ENCODE measurements at regions not wholly inside any gene's neighbourhood (a gene's known extent, or its start where the extent isn't known, plus 50 kb on each side); places are given as distances from the start of the nearest gene placed in this dataset.

DNA sequence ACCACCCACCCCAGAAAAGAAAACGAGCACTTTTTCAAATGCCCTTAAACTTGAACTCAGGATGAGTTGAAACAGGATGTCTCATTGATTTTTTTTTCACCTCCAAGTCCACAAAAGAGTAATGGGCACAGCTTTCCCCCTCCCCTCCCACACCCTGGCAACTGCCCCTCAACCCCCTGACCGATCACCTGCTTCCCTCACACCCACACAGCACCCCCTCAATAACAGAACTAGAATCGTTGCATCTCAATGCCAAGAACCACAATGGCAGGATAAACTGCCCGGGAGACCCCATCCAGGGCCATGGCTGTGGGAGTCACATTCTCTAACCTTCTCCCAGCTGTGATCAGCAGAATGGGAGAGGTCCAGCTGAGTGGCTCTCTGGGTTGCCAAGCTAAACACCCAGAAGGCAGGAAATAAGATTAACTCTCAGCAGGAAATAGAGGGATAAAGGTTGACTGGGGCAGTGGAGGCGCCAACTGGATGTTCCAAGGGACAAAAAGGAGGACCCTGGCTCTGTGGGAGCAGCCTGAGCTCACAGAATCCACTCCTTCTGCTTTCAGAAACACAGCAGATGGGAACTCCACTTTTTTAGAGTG is 128.0 kb upstream of the SDK2 start:
- Histone ChIP-seq H3K79me1 (replicated peaks; ENCODE audit: low read length, poor library complexity, severe bottlenecking) (no peaks in the 10 kb centered on the region), H2BK120ac (ENCODE audit: low read depth, low read length) (no peak overlapping the region), H2AFZ (ENCODE audit: low read depth, low read length) (no peak overlapping the region), H2BK5ac (ENCODE audit: low read depth, low read length, poor library complexity, severe bottlenecking) (no peak overlapping the region), H4K91ac (ENCODE audit: low read length) (no peak overlapping the region), H3K18ac (ENCODE audit: low read depth in 1 of 2, low read length in 2 of 2) (no peak overlapping the region), H2AK5ac (ENCODE audit: low read length, severe bottlenecking) (no peak overlapping the region), H3K27ac (ENCODE audit: low read length, poor library complexity, severe bottlenecking) (no peak overlapping the region), H3K4me2 (ENCODE audit: low read length, poor library complexity, severe bottlenecking) (no peak overlapping the region), H3K4ac (ENCODE audit: low read depth in 1 of 2, low read length in 2 of 2) (no peak overlapping the region), H2BK12ac (ENCODE audit: low read length in 2 of 2) (no peak overlapping the region), H3K9ac (ENCODE audit: low read length) (no peak overlapping the region), H3K4me1 (ENCODE audit: control insufficient read depth, insufficient read depth, low read depth, low read length) (peaks cover 1% of the 10 kb centered on the region), H3K9me3 (ENCODE audit: control insufficient read depth, low read length) (no peaks in the 10 kb centered on the region), H4K8ac (ENCODE audit: low read length) (no peak overlapping the region), H2BK15ac (ENCODE audit: low read depth, poor library complexity, severe bottlenecking) (no peak overlapping the region), H3K27me3 (ENCODE audit: control insufficient read depth in 1 of 2, insufficient read depth in 1 of 2, low read length in 2 of 2) (peaks cover 0 to 66% of the 10 kb centered on the region in 2 experiments), H3K14ac (ENCODE audit: low read length in 2 of 2) (no peak overlapping the region), H3K36me3 (ENCODE audit: control insufficient read depth in 1 of 2, insufficient read depth in 2 of 2, low read depth in 1 of 2, low read length in 2 of 2) (no peaks in the 10 kb centered on the region), H3K4me3 (ENCODE audit: insufficient read depth in 1 of 2, low read depth in 1 of 2, low read length in 2 of 2) (no peak overlapping the region), H3K23ac (ENCODE audit: low read length in 2 of 2) (no peak overlapping the region)
- 36% methylated on average over 5 of the region's 5 CpGs for WGBS
- DNase-seq = no peak

DNA sequence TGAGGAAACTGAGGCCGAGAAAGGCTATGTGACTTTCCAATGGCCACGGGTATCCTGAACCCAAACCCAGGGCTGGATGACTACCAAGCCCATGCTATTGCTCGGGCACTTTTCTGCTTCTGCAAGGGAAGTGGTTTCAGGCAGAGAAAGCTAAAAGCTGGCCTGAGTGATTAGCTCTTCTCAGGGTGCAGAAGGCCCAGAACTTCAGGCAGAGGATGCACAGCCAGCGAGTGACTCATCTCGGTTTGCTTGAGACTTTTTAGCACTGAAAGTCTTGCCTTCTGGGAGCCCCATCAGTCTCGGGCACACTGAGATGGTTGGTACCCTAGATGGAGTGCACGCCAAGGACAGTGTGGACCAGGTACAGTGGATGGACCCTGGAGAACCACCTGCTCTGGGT is 129.5 kb upstream of the SDK2 start:
- Histone ChIP-seq H3K9me3 (ENCODE audit: control insufficient read depth, low read length) (no peaks in the 10 kb centered on the region), H3K14ac (ENCODE audit: low read length in 2 of 2) (no peak overlapping the region), H3K4me2 (ENCODE audit: low read length, poor library complexity, severe bottlenecking) (no peak overlapping the region), H3K23ac (ENCODE audit: low read length in 2 of 2) (no peak overlapping the region), H3K27me3 (ENCODE audit: control insufficient read depth in 1 of 2, insufficient read depth in 1 of 2, low read length in 2 of 2) (peaks cover 0 to 60% of the 10 kb centered on the region in 2 experiments), H2BK120ac (ENCODE audit: low read depth, low read length) (no peak overlapping the region), H3K79me1 (replicated peaks; ENCODE audit: low read length, poor library complexity, severe bottlenecking) (no peaks in the 10 kb centered on the region), H2BK5ac (ENCODE audit: low read depth, low read length, poor library complexity, severe bottlenecking) (no peak overlapping the region), H2BK15ac (ENCODE audit: low read depth, poor library complexity, severe bottlenecking) (no peak overlapping the region), H3K4me3 (ENCODE audit: insufficient read depth in 1 of 2, low read depth in 1 of 2, low read length in 2 of 2) (no peak overlapping the region), H3K4ac (ENCODE audit: low read depth in 1 of 2, low read length in 2 of 2) (no peak overlapping the region), H3K9ac (ENCODE audit: low read length) (no peak overlapping the region), H2AK5ac (ENCODE audit: low read length, severe bottlenecking) (no peak overlapping the region), H3K27ac (ENCODE audit: low read length, poor library complexity, severe bottlenecking) (no peak overlapping the region), H3K4me1 (ENCODE audit: control insufficient read depth, insufficient read depth, low read depth, low read length) (peaks cover 1% of the 10 kb centered on the region), H2BK12ac (ENCODE audit: low read length in 2 of 2) (no peak overlapping the region), H4K91ac (ENCODE audit: low read length) (no peak overlapping the region), H3K18ac (ENCODE audit: low read depth in 1 of 2, low read length in 2 of 2) (no peak overlapping the region), H4K8ac (ENCODE audit: low read length) (no peak overlapping the region), H3K36me3 (ENCODE audit: control insufficient read depth in 1 of 2, insufficient read depth in 2 of 2, low read depth in 1 of 2, low read length in 2 of 2) (no peaks in the 10 kb centered on the region), H2AFZ (ENCODE audit: low read depth, low read length) (no peak overlapping the region)
- 79% methylated on average over 7 of the region's 7 CpGs for WGBS
- DNase-seq = no peak

DNA sequence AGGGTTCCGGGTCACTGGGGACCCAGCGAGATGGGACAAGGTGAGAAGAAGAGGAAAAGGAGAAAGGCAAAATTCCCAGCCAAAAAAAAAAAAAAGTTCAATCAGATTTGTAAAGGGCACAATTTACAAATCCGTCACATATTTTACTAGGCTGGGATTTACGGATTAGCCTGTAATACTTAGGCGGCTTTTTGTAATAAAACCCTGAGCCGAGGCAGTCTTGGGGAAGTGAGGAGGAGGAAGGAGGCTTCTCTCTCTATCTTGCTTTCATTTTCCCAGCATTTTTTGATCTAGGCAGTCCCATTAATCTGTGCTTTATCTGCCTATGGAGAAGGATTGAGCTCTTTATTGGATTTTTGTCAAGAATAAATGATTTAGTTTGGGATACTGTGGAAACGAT is 130.6 kb upstream of the SDK2 start:
- no peak overlapping the region for H2BK5ac ChIP-seq (ENCODE audit: low read depth, low read length, poor library complexity, severe bottlenecking)
- WGBS = 92% methylated on average over 5 of the region's 7 CpGs
- no peak overlapping the region for H2BK15ac ChIP-seq (ENCODE audit: low read depth, poor library complexity, severe bottlenecking)

DNA sequence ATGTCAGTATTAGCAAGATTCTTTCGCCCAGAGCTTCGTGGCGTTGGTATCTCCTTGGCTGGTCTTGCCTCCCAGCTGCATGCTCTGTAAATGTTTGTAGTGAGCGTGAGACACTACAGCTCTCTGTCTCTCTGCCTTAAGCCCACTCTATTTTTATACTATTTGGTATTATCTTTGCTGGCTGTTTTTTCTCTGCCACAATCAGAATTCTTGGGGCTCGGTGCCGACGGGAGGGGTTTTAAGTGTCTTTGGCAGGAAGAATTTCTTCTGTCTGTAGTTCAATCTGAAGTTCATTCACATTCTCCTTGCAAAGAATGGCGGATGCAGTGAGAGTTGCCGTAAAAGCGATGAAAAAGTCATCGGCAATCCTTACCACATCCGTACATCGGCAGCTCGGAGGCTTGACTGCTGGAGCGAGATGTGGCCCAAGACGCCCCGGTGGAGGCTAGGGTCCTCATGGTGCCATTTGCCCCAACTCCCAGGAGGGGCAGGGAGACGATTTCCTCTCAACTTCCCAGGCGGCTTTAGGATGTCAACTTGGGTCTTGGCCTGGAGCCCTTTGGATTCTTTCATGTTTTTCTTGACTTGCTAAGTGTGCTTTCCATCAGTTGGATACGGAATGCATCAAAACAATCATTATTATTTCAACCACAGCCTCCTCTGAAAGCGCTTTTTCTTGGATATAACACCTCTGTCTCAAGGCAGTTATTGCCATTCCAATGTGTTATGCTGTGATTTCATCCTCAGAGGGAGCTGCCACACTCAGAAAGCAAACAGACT is 132.3 kb upstream of the SDK2 start:
- 91% methylated on average over 20 of the region's 21 CpGs for WGBS
- H2BK5ac ChIP-seq (ENCODE audit: low read depth, low read length, poor library complexity, severe bottlenecking) = no peak overlapping the region
- no peak overlapping the region for H3K9ac ChIP-seq (ENCODE audit: low read length)
- no peaks in the 10 kb centered on the region for H3K4me1 ChIP-seq (ENCODE audit: control insufficient read depth, insufficient read depth, low read depth, low read length)
- H3K4me2 ChIP-seq (ENCODE audit: low read length, poor library complexity, severe bottlenecking) = no peak overlapping the region
- no peak overlapping the region for H2BK120ac ChIP-seq (ENCODE audit: low read depth, low read length)
- no peak overlapping the region for H4K8ac ChIP-seq (ENCODE audit: low read length)
- H3K27ac ChIP-seq (ENCODE audit: low read length, poor library complexity, severe bottlenecking) = no peak overlapping the region
- H3K36me3 ChIP-seq (ENCODE audit: control insufficient read depth in 1 of 2, insufficient read depth in 2 of 2, low read depth in 1 of 2, low read length in 2 of 2) = no peaks in the 10 kb centered on the region
- no peak overlapping the region for H4K91ac ChIP-seq (ENCODE audit: low read length)
- H3K23ac ChIP-seq (ENCODE audit: low read length in 2 of 2) = no peak overlapping the region
- DNase-seq = no peak
- H2AK5ac ChIP-seq (ENCODE audit: low read length, severe bottlenecking) = no peak overlapping the region
- no peaks in the 10 kb centered on the region for H3K79me1 ChIP-seq (replicated peaks; ENCODE audit: low read length, poor library complexity, severe bottlenecking)
- H3K27me3 ChIP-seq (ENCODE audit: control insufficient read depth in 1 of 2, insufficient read depth in 1 of 2, low read length in 2 of 2) = peaks cover 0 to 58% of the 10 kb centered on the region in 2 experiments
- no peaks in the 10 kb centered on the region for H3K9me3 ChIP-seq (ENCODE audit: control insufficient read depth, low read length)
- no peak overlapping the region for H2BK12ac ChIP-seq (ENCODE audit: low read length in 2 of 2)
- H3K14ac ChIP-seq (ENCODE audit: low read length in 2 of 2) = no peak overlapping the region
- no peak overlapping the region for H3K4me3 ChIP-seq (ENCODE audit: insufficient read depth in 1 of 2, low read depth in 1 of 2, low read length in 2 of 2)
- H2BK15ac ChIP-seq (ENCODE audit: low read depth, poor library complexity, severe bottlenecking) = no peak overlapping the region
- H3K18ac ChIP-seq (ENCODE audit: low read depth in 1 of 2, low read length in 2 of 2) = no peak overlapping the region
- no peak overlapping the region for H3K4ac ChIP-seq (ENCODE audit: low read depth in 1 of 2, low read length in 2 of 2)
- H2AFZ ChIP-seq (ENCODE audit: low read depth, low read length) = no peak overlapping the region

More for the DNA sequence above, 130.6 kb upstream of the SDK2 start:
- Histone ChIP-seq H4K91ac (ENCODE audit: low read length) (no peak overlapping the region), H2BK12ac (ENCODE audit: low read length in 2 of 2) (no peak overlapping the region), H3K18ac (ENCODE audit: low read depth in 1 of 2, low read length in 2 of 2) (no peak overlapping the region), H3K4me1 (ENCODE audit: control insufficient read depth, insufficient read depth, low read depth, low read length) (peaks cover 1% of the 10 kb centered on the region), H2BK120ac (ENCODE audit: low read depth, low read length) (no peak overlapping the region), H3K23ac (ENCODE audit: low read length in 2 of 2) (no peak overlapping the region), H3K27ac (ENCODE audit: low read length, poor library complexity, severe bottlenecking) (no peak overlapping the region), H2AK5ac (ENCODE audit: low read length, severe bottlenecking) (no peak overlapping the region), H3K9ac (ENCODE audit: low read length) (no peak overlapping the region), H3K14ac (ENCODE audit: low read length in 2 of 2) (no peak overlapping the region), H2AFZ (ENCODE audit: low read depth, low read length) (no peak overlapping the region), H4K8ac (ENCODE audit: low read length) (no peak overlapping the region), H3K4ac (ENCODE audit: low read depth in 1 of 2, low read length in 2 of 2) (no peak overlapping the region), H3K4me3 (ENCODE audit: insufficient read depth in 1 of 2, low read depth in 1 of 2, low read length in 2 of 2) (no peak overlapping the region), H3K79me1 (replicated peaks; ENCODE audit: low read length, poor library complexity, severe bottlenecking) (no peaks in the 10 kb centered on the region), H3K36me3 (ENCODE audit: control insufficient read depth in 1 of 2, insufficient read depth in 2 of 2, low read depth in 1 of 2, low read length in 2 of 2) (no peaks in the 10 kb centered on the region), H3K9me3 (ENCODE audit: control insufficient read depth, low read length) (no peaks in the 10 kb centered on the region), H3K4me2 (ENCODE audit: low read length, poor library complexity, severe bottlenecking) (no peak overlapping the region), H3K27me3 (ENCODE audit: control insufficient read depth in 1 of 2, insufficient read depth in 1 of 2, low read length in 2 of 2) (peaks cover 0 to 56% of the 10 kb centered on the region in 2 experiments)
- DNase-seq = no peak

Measured in mesenchymal stem cell (in vitro differentiated cells and primary cell).